H9 (cell line): ENCODE measurements at regions not wholly inside any gene's neighbourhood (a gene's known extent, or its start where the extent isn't known, plus 50 kb on each side); places are given as distances from the start of the nearest gene placed in this dataset.

ENCODE experiments used
- DNase-seq: peaks from one replicate; pipeline ENCODE4 v3.0.0-alpha.2; 2017
- H2AFZ ChIP-seq: one replicate; pipeline ENCODE4 v1.6.1; 2013; ENCODE audit warnings: mild to moderate bottlenecking, low read length, control low read depth, moderate library complexity
- H2AK5ac ChIP-seq: 2 replicates; pipeline ENCODE4 v1.6.1; 2013; ENCODE audit warnings: low read length, control low read depth, mixed read lengths; ENCODE audit not compliant: insufficient read length
- H2BK120ac ChIP-seq: one replicate; pipeline ENCODE4 v1.6.1; 2013; ENCODE audit warnings: low read depth, mild to moderate bottlenecking, low read length, control low read depth, inconsistent platforms; ENCODE audit not compliant: poor library complexity, severe bottlenecking
- H2BK12ac ChIP-seq: 2 replicates; pipeline ENCODE4 v1.6.1; 2013; ENCODE audit warnings: low read length, control low read depth, mixed read lengths, low read depth; ENCODE audit not compliant: insufficient read length
- H2BK15ac ChIP-seq: 2 replicates; pipeline ENCODE4 v1.6.1; 2013; ENCODE audit warnings: low read depth, low read length, control low read depth
- H2BK20ac ChIP-seq: one replicate; pipeline ENCODE4 v1.6.1; 2013; ENCODE audit warnings: low read depth, mild to moderate bottlenecking, low read length, control low read depth, inconsistent platforms; ENCODE audit not compliant: poor library complexity, severe bottlenecking
- H2BK5ac ChIP-seq: 2 replicates; pipeline ENCODE4 v1.6.1; 2013; ENCODE audit warnings: low read length, control low read depth, mixed read lengths; ENCODE audit not compliant: insufficient read length
- H3K14ac ChIP-seq: 2 replicates; pipeline ENCODE4 v1.6.1; 2013; ENCODE audit warnings: low read length, control low read depth; ENCODE audit not compliant: insufficient read depth
- H3K18ac ChIP-seq: 2 replicates; pipeline ENCODE4 v1.6.1; 2013; ENCODE audit warnings: low read depth, mild to moderate bottlenecking, mixed read lengths, low read length, control low read depth; ENCODE audit not compliant: insufficient read length
- H3K23ac ChIP-seq: 2 replicates; pipeline ENCODE4 v1.6.1; 2013; ENCODE audit warnings: low read length, control low read depth, mixed read lengths, low read depth; ENCODE audit not compliant: insufficient read length
- H3K23me2 ChIP-seq: 2 replicates; pipeline ENCODE4 v1.6.1; 2013; ENCODE audit warnings: low read depth, mild to moderate bottlenecking, mixed read lengths, low read length, control low read depth; ENCODE audit not compliant: insufficient read length, poor library complexity, severe bottlenecking
- H3K27ac ChIP-seq: 2 replicates; pipeline ENCODE4 v1.5.1; 2013; ENCODE audit warnings: low read length, control low read depth, mixed read lengths, low read depth; ENCODE audit not compliant: insufficient read length
- H3K27me3 ChIP-seq: 2 replicates; pipeline ENCODE4 v1.6.1; 2013; ENCODE audit warnings: low read length, control low read depth, inconsistent platforms; ENCODE audit not compliant: insufficient read depth
- H3K4ac ChIP-seq: 2 replicates; pipeline ENCODE4 v1.6.1; 2013; ENCODE audit warnings: low read depth, mild to moderate bottlenecking, control low read depth, inconsistent platforms, low read length, moderate library complexity
- H3K4me1 ChIP-seq: 2 replicates; pipeline ENCODE4 v1.6.1; 2013; ENCODE audit warnings: low read length, control low read depth, inconsistent platforms; ENCODE audit not compliant: insufficient read depth
- H3K4me2 ChIP-seq: 2 replicates; pipeline ENCODE4 v1.6.1; 2013; ENCODE audit warnings: low read length, control low read depth, mixed read lengths; ENCODE audit not compliant: insufficient read length, insufficient read depth
- H3K56ac ChIP-seq: 2 replicates; pipeline ENCODE4 v1.6.1; 2013; ENCODE audit warnings: low read depth, mild to moderate bottlenecking, mixed read lengths, low read length, control low read depth; ENCODE audit not compliant: insufficient read length
- H3K79me1 ChIP-seq: 2 replicates; pipeline ENCODE4 v1.6.1; 2013; ENCODE audit warnings: low read depth, mild to moderate bottlenecking, moderate library complexity, low read length, control low read depth, inconsistent platforms; ENCODE audit not compliant: insufficient read depth, poor library complexity, severe bottlenecking
- H3K79me2 ChIP-seq: 2 replicates; pipeline ENCODE4 v1.6.1; 2013; ENCODE audit warnings: low read length, control low read depth, inconsistent platforms; ENCODE audit not compliant: insufficient read depth
- H3K9ac ChIP-seq: 2 replicates; pipeline ENCODE4 v1.6.1; 2013; ENCODE audit warnings: low read length, control low read depth, mixed read lengths; ENCODE audit not compliant: insufficient read length; ENCODE audit errors: extremely low read depth
- H3K9me3 ChIP-seq: one replicate; pipeline ENCODE4 v1.6.1; 2013; ENCODE audit warnings: low read depth, low read length, inconsistent platforms; ENCODE audit not compliant: control insufficient read depth
- H3T11ph ChIP-seq: one replicate; pipeline ENCODE4 v1.6.1; 2013; ENCODE audit warnings: mild to moderate bottlenecking, low read length, control low read depth, inconsistent platforms
- H4K20me1 ChIP-seq: one replicate; pipeline ENCODE4 v1.6.1; 2013; ENCODE audit not compliant: control insufficient read depth, insufficient read length, insufficient read depth
- H4K5ac ChIP-seq: 2 replicates; pipeline ENCODE4 v1.6.1; 2013; ENCODE audit warnings: low read depth, mild to moderate bottlenecking, mixed read lengths, low read length, control low read depth; ENCODE audit not compliant: insufficient read length
- H4K8ac ChIP-seq: replicated peaks from 2 replicates; pipeline ENCODE4 v1.6.1; 2013; ENCODE audit warnings: low read length, control low read depth, mixed read lengths, low read depth; ENCODE audit not compliant: insufficient read length
- H4K91ac ChIP-seq: 2 replicates; pipeline ENCODE4 v1.6.1; 2013; ENCODE audit warnings: low read depth, mild to moderate bottlenecking, moderate library complexity, mixed read lengths, low read length, control low read depth; ENCODE audit not compliant: insufficient read length
- H3K27ac Mint-ChIP-seq, 3 experiments: 2 replicates in 2 of 3; 3 replicates in 1 of 3; pipeline ENCODE4 v1.8.0; 2020 to 2021; ENCODE audit warnings: mixed read lengths in 3 of 3, mild to moderate bottlenecking in 1 of 3, moderate library complexity in 1 of 3
- H3K27me3 Mint-ChIP-seq: 2 replicates; pipeline ENCODE4 v1.8.0; 2021; ENCODE audit warnings: low read depth, mild to moderate bottlenecking, moderate library complexity, mixed read lengths
- H3K36me3 Mint-ChIP-seq, 3 experiments: 2 replicates in 2 of 3; 3 replicates in 1 of 3; pipeline ENCODE4 v1.8.0; 2020 to 2021; ENCODE audit warnings: low read depth in 3 of 3, mixed read lengths in 3 of 3; ENCODE audit not compliant: insufficient read depth in 1 of 3
- H3K4me1 Mint-ChIP-seq, 2 experiments: 2 replicates each; pipeline ENCODE4 v1.8.0; 2020; ENCODE audit warnings: mixed read lengths in 2 of 2
- H3K4me3 Mint-ChIP-seq, 2 experiments: 2 replicates in 1 of 2; 3 replicates in 1 of 2; pipeline ENCODE4 v1.8.0; 2020 to 2021; ENCODE audit warnings: mild to moderate bottlenecking in 2 of 2, mixed read lengths in 2 of 2, moderate library complexity in 1 of 2
- H3K9me3 Mint-ChIP-seq, 2 experiments: 2 replicates in 1 of 2; 3 replicates in 1 of 2; pipeline ENCODE4 v1.8.0; 2020; ENCODE audit warnings: mild to moderate bottlenecking in 2 of 2, mixed read lengths in 2 of 2, moderate library complexity in 1 of 2
- WGBS: extraction: QIAGEN DNeasy Blood & Tissue Kit; methylation state at CpG from one replicate; pipeline ENCODE4 v1.1.7; 2013; ENCODE audit warnings: missing lambda C conversion rate, low lambda C conversion rate, mixed read lengths; ENCODE audit not compliant: insufficient read length; ENCODE audit errors: extremely low coverage; 5-methylcytosine and 5-hydroxymethylcytosine counted together
- TF ChIP-seq, protein P1 (sequence below): fragments of 200-600 bp; sonication (generic); conservative IDR thresholded peaks from 3 replicates; pipeline ENCODE4 v1.8.0; 2021; ENCODE audit warnings: antibody characterized with exemption, mild to moderate bottlenecking

DNA sequence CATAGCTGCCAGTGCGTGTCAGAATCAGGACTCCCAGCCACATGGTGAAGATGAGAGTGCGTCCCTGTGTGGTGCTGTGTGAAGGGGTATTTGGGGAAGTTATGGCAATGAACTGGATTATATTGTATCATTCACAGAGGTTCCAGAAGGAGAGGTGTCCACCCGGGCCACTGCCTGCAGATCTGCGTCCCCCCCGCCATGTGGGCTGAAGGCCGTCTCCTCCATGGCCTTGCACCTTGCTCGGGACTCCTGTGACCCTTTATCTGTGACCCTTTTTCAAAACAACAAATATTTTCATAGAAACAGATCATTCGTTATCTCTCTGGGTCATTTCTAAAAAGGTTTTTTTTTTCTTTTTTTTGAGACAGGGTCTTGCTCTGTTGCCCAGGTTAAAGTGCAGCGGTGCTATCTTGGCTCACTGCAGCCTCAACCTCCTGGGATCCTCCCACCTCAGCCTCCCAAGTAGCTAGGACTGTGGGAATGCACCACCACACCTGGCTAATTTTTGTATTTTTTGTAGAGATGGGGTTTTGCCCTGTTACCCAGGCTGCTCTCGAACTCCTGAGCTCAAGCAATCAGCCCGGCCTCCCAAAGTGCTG, 120.2 kb upstream of the ERRFI1 start:
- no peaks in the 10 kb centered on the region for H3K79me1 ChIP-seq
- no peaks in the 10 kb centered on the region for H3K36me3 Mint-ChIP-seq
- H3K9me3 Mint-ChIP-seq = no peaks in the 10 kb centered on the region
- H2BK12ac ChIP-seq = no peak overlapping the region
- no peaks in the 10 kb centered on the region for H3K9me3 ChIP-seq
- H4K8ac ChIP-seq = no peak overlapping the region
- H3K23me2 ChIP-seq = no peaks in the 10 kb centered on the region
- peaks cover 7 to 10% of the 10 kb centered on the region in 2 experiments for H3K4me1 Mint-ChIP-seq
- no peaks in the 10 kb centered on the region for H3K4me1 ChIP-seq
- no peaks in the 10 kb centered on the region for H4K20me1 ChIP-seq
- no peak overlapping the region for H4K5ac ChIP-seq
- H3K27ac ChIP-seq = no peak overlapping the region
- H3K79me2 ChIP-seq = no peaks in the 10 kb centered on the region
- H3K4me3 Mint-ChIP-seq = no peak overlapping the region
- H2BK15ac ChIP-seq = no peak overlapping the region
- H3K23ac ChIP-seq = no peak overlapping the region
- H3T11ph ChIP-seq = no peak overlapping the region
- WGBS = no CpG with 5 or more reads among the region's 11 CpGs
- H3K56ac ChIP-seq = no peak overlapping the region
- H2BK5ac ChIP-seq = no peak overlapping the region
- no peak overlapping the region for H3K4ac ChIP-seq
- no peak overlapping the region for H3K4me2 ChIP-seq
- H3K14ac ChIP-seq = no peak overlapping the region
- TF ChIP-seq, protein P1, sequence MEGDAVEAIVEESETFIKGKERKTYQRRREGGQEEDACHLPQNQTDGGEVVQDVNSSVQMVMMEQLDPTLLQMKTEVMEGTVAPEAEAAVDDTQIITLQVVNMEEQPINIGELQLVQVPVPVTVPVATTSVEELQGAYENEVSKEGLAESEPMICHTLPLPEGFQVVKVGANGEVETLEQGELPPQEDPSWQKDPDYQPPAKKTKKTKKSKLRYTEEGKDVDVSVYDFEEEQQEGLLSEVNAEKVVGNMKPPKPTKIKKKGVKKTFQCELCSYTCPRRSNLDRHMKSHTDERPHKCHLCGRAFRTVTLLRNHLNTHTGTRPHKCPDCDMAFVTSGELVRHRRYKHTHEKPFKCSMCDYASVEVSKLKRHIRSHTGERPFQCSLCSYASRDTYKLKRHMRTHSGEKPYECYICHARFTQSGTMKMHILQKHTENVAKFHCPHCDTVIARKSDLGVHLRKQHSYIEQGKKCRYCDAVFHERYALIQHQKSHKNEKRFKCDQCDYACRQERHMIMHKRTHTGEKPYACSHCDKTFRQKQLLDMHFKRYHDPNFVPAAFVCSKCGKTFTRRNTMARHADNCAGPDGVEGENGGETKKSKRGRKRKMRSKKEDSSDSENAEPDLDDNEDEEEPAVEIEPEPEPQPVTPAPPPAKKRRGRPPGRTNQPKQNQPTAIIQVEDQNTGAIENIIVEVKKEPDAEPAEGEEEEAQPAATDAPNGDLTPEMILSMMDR = no peak
- H2BK120ac ChIP-seq = no peak overlapping the region
- DNase-seq = no peak
- no peak overlapping the region for H3K27ac Mint-ChIP-seq
- no peaks in the 10 kb centered on the region for H3K27me3 ChIP-seq
- no peak overlapping the region for H4K91ac ChIP-seq
- no peak overlapping the region for H3K9ac ChIP-seq
- no peak overlapping the region for H2AK5ac ChIP-seq
- no peak overlapping the region for H3K18ac ChIP-seq
- H2BK20ac ChIP-seq = no peak overlapping the region
- H2AFZ ChIP-seq = no peak overlapping the region
- H3K27me3 Mint-ChIP-seq = peaks cover 4% of the 10 kb centered on the region; the same call in 1 of the 2 replicates
